ENCODE measurements at regions not wholly inside any gene's neighbourhood (a gene's known extent, or its start where the extent isn't known, plus 50 kb on each side); places are given as distances from the start of the nearest gene placed in this dataset.

DNA sequence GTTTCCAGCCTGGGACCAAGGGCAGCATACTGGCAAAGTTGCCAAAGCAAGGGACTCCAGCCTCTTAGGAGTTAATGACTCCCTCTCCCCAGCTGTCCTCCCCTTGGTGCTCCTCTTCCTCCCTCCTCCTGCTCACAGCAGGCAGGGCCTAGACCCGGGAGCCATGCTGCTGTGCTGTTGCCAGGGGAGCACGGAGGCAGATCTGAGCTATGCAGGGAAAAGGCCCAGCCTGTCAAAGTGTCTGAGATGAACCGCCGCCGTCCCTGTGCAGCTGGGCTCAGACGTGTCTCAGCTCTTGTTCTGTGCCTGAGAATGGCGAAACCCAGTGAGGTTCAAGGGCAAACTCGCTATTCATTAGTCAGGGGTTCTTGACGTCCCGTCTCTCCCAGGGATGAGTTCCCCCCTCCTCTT lies 60.8 kb upstream of the POLG start:
- H3K4me3 ChIP-seq (ENCODE audit: control insufficient read depth, low read depth, low read length), result no peak overlapping the region
- TF ChIP-seq, protein P1, sequence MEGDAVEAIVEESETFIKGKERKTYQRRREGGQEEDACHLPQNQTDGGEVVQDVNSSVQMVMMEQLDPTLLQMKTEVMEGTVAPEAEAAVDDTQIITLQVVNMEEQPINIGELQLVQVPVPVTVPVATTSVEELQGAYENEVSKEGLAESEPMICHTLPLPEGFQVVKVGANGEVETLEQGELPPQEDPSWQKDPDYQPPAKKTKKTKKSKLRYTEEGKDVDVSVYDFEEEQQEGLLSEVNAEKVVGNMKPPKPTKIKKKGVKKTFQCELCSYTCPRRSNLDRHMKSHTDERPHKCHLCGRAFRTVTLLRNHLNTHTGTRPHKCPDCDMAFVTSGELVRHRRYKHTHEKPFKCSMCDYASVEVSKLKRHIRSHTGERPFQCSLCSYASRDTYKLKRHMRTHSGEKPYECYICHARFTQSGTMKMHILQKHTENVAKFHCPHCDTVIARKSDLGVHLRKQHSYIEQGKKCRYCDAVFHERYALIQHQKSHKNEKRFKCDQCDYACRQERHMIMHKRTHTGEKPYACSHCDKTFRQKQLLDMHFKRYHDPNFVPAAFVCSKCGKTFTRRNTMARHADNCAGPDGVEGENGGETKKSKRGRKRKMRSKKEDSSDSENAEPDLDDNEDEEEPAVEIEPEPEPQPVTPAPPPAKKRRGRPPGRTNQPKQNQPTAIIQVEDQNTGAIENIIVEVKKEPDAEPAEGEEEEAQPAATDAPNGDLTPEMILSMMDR (IDR thresholded peaks at IDR 0.05; ENCODE audit: control insufficient read depth, insufficient read depth, low read depth, low read length, missing control alignments), result no peak
- no peak for DNase-seq (ENCODE audit: low read depth)

DNA sequence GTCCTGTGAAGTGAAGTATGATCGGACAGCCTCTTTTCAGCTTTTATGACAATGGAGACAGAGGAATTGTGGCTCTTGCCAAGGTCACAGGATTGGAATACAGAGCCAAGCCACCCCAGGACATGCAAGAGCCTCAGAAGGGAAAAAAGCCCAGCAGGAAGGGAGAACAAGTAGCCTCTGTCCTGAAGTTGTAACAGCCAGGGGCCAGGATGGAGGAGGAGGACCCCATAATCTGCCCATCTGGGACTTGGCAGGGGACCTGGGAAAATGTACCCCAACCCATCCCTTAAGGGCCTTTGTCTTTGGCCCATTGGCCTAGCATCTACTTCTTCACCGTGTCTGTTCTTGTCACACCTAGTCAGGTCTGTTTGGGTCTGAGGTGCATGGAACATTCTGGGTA lies 60.4 kb upstream of the POLG start:
- TF ChIP-seq, protein P1 (IDR thresholded peaks at IDR 0.05; ENCODE audit: control insufficient read depth, insufficient read depth, low read depth, low read length, missing control alignments), result no peak
- DNase-seq (ENCODE audit: low read depth), result no peak
- no peak overlapping the region for H3K4me3 ChIP-seq (ENCODE audit: control insufficient read depth, low read depth, low read length)

DNA sequence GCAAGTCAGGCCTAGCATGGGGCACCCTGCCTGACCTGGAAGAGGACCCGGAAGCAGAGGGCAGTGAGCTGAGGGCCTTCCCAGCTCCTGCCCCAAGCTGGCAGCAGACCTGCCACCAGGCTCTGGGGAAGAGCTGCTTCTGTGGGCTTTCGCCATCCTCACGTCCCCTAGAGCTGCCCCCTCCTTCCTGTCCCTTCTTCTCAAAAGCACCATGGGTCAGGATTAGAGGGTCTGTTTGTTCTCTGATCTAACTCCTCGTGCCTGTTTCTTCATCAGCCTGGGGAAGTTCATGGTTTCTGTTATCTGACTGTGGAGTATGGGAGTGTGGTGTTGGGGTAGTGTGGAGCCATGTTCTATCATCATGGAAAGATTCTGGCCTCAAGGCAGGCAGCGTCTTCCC lies 58.4 kb upstream of the POLG start:
- no peak for DNase-seq (ENCODE audit: low read depth)
- TF ChIP-seq, protein P1 (IDR thresholded peaks at IDR 0.05; ENCODE audit: control insufficient read depth, insufficient read depth, low read depth, low read length, missing control alignments), result no peak
- H3K4me3 ChIP-seq (ENCODE audit: control insufficient read depth, low read depth, low read length), result no peak overlapping the region

DNA sequence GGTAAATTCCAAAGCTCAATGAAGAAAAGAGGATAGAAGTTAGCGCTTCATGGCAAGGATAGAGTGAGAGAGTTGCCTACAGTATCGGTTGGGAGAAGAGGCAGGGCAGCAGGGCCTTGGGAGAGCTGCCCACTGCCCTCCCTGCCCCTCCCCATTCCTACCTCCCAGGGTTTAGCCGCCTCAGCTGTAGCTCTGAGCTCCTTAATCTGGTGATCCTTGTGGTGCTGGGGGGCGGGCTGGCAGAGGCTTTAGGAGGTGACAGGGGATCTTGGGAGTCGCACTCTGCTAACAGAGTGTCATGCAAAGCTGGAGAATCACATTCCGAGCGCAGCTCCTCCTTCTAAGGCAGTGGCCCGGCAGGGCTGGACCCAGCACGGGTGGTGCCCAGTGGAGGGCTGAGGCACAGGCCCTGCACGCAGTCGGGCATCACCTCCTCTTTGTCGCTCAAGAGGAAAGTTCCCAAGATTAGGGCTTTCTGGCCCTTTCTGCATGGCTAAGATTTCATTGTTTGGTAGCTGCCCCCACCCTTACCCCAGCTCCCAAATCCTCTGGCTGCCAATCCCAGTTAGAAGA lies 57.1 kb upstream of the POLG start:
- TF ChIP-seq, protein P1 (IDR thresholded peaks at IDR 0.05; ENCODE audit: control insufficient read depth, insufficient read depth, low read depth, low read length, missing control alignments), result no peak
- no peak for DNase-seq (ENCODE audit: low read depth)
- H3K4me3 ChIP-seq (ENCODE audit: control insufficient read depth, low read depth, low read length), result no peak overlapping the region

DNA sequence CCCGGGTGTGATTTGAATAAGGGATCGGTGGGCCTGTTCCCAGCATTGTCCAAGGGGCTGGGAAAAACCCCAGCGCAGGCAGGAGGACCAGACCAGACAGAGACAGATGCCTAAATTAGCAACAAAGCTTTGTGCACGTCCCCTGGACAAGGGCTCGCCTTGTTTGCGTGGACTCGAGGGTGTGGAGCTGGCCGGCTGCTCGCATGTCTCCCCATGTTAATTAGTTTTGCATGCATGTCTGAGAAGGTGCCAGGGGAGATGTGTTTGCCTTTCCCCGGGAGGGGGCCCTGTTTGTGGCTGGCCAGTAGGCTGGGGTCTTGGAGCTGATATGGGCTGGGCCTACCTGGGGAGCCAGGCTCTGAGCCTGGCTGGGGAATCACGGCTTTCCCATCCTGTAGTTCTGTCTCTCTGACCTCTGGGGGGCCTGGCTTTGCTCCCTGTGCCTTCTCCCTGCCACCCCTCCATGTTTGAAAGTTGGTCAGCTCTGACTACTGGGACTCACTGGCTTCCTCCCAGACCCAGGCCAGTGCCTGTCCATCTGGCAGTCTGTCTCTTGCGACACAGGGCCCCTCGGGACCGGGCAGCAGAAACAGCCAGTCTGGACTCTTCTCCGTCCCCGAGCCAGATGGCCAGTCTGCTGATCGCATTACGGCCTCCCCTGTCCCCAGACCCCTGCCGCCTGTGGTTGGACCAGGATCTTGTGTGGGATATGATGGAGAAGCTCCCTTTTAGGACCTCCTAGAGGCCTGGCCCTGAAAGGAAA lies 55.4 kb upstream of the POLG start:
- TF ChIP-seq, protein P1 (IDR thresholded peaks at IDR 0.05; ENCODE audit: control insufficient read depth, insufficient read depth, low read depth, low read length, missing control alignments), result no peak
- DNase-seq (ENCODE audit: low read depth), result no peak
- H3K4me3 ChIP-seq (ENCODE audit: control insufficient read depth, low read depth, low read length), result no peak overlapping the region

DNA sequence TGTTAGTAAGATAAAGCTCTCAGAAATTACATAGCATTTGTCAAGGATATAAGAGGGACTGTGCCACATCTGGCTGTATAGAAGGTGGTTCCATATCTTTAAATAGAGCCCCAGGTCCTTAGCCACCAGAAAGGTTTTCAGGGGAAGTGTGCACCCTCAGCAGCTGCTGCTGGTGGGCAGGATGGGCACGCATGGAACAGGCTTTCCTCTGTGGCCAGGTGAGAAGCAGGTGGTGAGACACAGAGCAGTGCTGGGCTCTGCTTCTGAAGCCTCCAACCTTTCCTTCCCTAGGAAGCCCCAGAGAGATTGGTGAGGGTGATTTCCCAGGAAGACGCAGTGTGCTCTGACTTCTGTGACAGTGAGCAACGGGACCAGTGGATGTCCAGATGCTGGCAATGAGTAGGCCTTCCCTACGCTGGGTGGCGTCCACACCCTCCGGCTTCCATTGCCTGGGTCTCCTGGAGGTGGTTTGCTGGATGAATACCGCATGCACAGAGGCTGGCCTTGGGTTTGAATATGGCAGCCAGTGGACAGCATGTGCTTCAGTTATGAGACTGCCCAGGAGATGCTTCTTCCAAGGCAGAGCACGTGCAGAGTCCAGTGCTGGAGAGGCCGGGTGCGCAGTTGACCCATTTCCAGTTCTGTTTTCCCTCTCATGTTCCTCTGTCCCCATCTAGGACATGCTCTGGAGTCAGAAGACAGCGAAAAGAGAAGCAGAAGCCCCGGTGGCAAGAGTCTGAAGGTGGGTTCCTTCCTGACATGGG lies 52.7 kb upstream of the POLG start:
- no peak overlapping the region for H3K4me3 ChIP-seq (ENCODE audit: control insufficient read depth, low read depth, low read length)
- no peak for DNase-seq (ENCODE audit: low read depth)
- TF ChIP-seq, protein P1 (IDR thresholded peaks at IDR 0.05; ENCODE audit: control insufficient read depth, insufficient read depth, low read depth, low read length, missing control alignments), result no peak
